Retinal pigment epithelial cell (primary cell): ENCODE measurements at regions not wholly inside any gene's neighbourhood (a gene's known extent, or its start where the extent isn't known, plus 50 kb on each side); places are given as distances from the start of the nearest gene placed in this dataset.

ENCODE experiments used
- DNase-seq: peaks from one replicate; pipeline ENCODE4 v3.0.0-alpha.2; 2010; ENCODE audit warnings: low read depth
- H3K4me3 ChIP-seq: 2 replicates; pipeline ENCODE4 v1.5.1; 2011; ENCODE audit warnings: mild to moderate bottlenecking, low read length, control low read depth, moderate library complexity
- TF ChIP-seq, protein P1 (sequence below): conservative IDR thresholded peaks from 2 replicates; pipeline ENCODE4 v1.5.1; 2011; ENCODE audit warnings: low read depth, low read length, control low read depth, inconsistent platforms

DNA sequence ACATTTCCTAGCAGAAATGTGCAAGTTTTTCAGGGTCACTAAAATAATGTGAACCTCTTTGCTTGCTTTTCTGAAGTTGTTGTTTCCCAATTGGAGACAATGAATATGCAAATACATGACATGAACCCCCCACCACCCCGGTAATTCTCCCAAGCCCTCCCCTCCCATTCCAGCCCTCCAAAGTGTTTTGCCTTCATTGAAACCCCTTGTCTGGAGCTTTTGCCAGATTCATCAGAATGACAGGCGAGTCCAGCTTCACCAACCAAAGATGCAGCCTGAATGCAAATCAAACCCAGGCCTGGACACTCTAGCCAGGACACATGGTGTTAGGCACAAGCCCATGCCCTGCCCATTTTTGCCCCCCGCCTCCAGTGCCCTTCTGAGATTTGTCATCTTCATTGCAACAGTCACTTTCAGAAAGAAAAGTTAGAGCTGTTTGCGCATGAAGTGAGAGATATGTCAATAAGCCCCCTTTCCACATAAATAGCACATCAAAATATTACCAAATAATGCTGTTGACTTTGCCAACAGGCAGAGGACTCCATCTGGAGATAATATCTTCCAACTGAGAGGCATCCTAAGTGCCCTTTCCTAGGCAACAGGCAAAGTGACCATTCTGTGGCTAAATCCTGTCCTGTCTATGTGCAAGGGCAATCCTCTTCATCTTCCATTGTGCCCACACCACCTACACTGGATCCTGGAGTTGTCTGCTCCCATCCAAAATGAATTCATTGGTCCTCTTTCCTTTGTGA, 145.6 kb upstream of the NFIA start:
- no peak overlapping the region for H3K4me3 ChIP-seq
- DNase-seq, result no peak
- TF ChIP-seq, protein P1, sequence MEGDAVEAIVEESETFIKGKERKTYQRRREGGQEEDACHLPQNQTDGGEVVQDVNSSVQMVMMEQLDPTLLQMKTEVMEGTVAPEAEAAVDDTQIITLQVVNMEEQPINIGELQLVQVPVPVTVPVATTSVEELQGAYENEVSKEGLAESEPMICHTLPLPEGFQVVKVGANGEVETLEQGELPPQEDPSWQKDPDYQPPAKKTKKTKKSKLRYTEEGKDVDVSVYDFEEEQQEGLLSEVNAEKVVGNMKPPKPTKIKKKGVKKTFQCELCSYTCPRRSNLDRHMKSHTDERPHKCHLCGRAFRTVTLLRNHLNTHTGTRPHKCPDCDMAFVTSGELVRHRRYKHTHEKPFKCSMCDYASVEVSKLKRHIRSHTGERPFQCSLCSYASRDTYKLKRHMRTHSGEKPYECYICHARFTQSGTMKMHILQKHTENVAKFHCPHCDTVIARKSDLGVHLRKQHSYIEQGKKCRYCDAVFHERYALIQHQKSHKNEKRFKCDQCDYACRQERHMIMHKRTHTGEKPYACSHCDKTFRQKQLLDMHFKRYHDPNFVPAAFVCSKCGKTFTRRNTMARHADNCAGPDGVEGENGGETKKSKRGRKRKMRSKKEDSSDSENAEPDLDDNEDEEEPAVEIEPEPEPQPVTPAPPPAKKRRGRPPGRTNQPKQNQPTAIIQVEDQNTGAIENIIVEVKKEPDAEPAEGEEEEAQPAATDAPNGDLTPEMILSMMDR, result no peak

DNA sequence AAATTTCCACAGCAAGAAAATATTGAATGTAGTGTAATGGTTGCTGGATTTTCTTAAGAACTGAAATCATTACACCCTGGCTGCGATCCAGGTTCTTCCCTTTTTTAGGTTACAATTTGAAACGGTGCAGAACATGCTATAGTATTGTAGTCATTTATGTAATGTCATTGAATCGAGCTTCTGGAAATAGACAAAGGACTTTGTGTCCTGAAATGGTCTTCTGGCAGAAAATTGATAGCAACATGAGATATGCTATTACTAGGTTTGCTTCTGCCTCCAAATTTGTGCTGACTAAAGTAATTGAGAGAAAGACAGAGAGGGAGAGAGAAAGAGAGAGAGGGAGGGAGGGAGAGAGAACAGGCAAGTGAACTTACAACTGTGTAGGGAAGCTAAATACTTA, 146.2 kb upstream of the NFIA start:
- TF ChIP-seq, protein P1, result no peak
- DNase-seq, result no peak

DNA sequence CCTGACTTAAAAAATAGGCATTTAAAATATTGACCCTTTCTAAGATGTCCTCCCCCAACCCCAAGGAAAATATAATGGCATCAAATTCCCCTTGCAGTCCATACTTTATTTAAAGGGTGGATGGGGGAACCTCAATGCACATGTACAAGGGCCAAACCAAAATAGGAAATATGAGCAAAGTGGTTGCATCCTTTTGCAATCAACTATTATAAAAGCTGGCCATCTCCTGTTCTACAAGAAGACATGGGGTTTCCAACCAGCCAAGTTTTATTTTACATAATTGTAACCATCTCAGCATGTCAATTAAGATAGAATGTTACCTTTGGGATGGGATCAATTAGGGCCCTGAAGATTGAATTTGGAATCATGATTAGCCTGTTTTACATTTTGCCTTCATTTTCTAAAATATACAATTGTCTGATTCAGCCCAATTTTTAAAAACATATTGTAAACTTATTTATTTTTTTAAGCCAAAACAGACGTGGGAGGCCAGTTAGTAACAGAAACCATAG, 146.7 kb upstream of the NFIA start:
- no peak overlapping the region for H3K4me3 ChIP-seq
- DNase-seq, result no peak
- TF ChIP-seq, protein P1, result no peak

More for the DNA sequence above, 146.2 kb upstream of the NFIA start:
- no peak overlapping the region for H3K4me3 ChIP-seq

- H3K4me3 ChIP-seq, result no peak overlapping the region
- TF ChIP-seq, protein P1, result no peak
- no peak for DNase-seq
Observed at GRCh38 chr1:60930130-60930529, 152.2 kb upstream of the NFIA start.

GRCh38 chr1:60924964-60925798, 157.2 kb upstream of the NFIA start:
- no peak overlapping the region for H3K4me3 ChIP-seq
- TF ChIP-seq, protein P1, result no peak
- no peak for DNase-seq

DNA sequence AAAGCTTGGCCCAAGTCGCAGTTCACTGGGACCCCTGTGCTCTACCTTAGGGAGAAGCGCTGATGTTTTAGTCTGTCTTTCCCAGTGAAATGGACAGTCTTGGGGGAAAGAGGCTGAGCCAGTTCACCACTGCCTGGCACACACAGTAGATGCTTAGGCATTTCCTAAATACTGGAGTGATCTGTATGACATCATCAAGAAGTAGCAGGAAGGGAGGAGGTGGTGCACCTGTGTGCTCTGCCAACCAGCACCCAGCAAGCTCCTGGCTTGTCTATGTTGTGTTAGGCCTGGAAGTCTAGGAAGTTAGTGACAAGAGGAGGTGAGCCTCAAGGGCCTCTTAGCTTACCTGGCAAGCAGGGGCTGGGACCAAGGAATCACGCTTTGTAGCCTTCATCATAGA, 158.2 kb upstream of the NFIA start:
- TF ChIP-seq, protein P1, result no peak
- H3K4me3 ChIP-seq, result no peak overlapping the region
- DNase-seq, result no peak
